ENCODE measurements at regions not wholly inside any gene's neighbourhood (a gene's known extent, or its start where the extent isn't known, plus 50 kb on each side); places are given as distances from the start of the nearest gene placed in this dataset.

GRCh38 chr2:129178356-129178755 lies 801.1 kb upstream of the RAB6C start:
- no peak for TF ChIP-seq TEAD4 (IDR thresholded peaks at IDR 0.05; ENCODE audit: low read length)
- TF ChIP-seq TEAD4 (CRISPR knock-in tag; IDR thresholded peaks at IDR 0.05; ENCODE audit: borderline replicate concordance) = no peak
- TF ChIP-seq, protein P1, sequence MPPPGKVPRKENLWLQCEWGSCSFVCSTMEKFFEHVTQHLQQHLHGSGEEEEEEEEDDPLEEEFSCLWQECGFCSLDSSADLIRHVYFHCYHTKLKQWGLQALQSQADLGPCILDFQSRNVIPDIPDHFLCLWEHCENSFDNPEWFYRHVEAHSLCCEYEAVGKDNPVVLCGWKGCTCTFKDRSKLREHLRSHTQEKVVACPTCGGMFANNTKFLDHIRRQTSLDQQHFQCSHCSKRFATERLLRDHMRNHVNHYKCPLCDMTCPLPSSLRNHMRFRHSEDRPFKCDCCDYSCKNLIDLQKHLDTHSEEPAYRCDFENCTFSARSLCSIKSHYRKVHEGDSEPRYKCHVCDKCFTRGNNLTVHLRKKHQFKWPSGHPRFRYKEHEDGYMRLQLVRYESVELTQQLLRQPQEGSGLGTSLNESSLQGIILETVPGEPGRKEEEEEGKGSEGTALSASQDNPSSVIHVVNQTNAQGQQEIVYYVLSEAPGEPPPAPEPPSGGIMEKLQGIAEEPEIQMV (tag; conservative IDR thresholded peaks at IDR 0.05; ENCODE audit: low read depth) = no peak
- TF ChIP-seq BHLHE40 (IDR thresholded peaks at IDR 0.05; ENCODE audit: low read length) = no peak
- no peak for TF ChIP-seq TRIM24 (IDR thresholded peaks at IDR 0.05)
